ENCODE measurements at regions not wholly inside any gene's neighbourhood (a gene's known extent, or its start where the extent isn't known, plus 50 kb on each side); places are given as distances from the start of the nearest gene placed in this dataset.

- DNase-seq (no peak), ATAC-seq (no peak)
- no peak for TF ChIP-seq POLR2A (IDR thresholded peaks at IDR 0.05)
- TF ChIP-seq, protein P1, sequence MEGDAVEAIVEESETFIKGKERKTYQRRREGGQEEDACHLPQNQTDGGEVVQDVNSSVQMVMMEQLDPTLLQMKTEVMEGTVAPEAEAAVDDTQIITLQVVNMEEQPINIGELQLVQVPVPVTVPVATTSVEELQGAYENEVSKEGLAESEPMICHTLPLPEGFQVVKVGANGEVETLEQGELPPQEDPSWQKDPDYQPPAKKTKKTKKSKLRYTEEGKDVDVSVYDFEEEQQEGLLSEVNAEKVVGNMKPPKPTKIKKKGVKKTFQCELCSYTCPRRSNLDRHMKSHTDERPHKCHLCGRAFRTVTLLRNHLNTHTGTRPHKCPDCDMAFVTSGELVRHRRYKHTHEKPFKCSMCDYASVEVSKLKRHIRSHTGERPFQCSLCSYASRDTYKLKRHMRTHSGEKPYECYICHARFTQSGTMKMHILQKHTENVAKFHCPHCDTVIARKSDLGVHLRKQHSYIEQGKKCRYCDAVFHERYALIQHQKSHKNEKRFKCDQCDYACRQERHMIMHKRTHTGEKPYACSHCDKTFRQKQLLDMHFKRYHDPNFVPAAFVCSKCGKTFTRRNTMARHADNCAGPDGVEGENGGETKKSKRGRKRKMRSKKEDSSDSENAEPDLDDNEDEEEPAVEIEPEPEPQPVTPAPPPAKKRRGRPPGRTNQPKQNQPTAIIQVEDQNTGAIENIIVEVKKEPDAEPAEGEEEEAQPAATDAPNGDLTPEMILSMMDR (IDR thresholded peaks at IDR 0.05): no peak
- no peak overlapping the region for H3K4me3 ChIP-seq
- no peaks in the 10 kb centered on the region for H3K27me3 ChIP-seq
- no peaks in the 10 kb centered on the region for H3K36me3 ChIP-seq
- peaks cover 0 to 22% (median 0%) of the 10 kb centered on the region in 12 donors for H3K9me3 ChIP-seq
- H3K4me1 ChIP-seq: no peaks in the 10 kb centered on the region
- 54 to 77% (median 64%) methylated on average over 1 of the region's 1 CpG for WGBS, 4 donors
- H3K27ac ChIP-seq: no peak overlapping the region
- intact Hi-C loops (cut with DNase I): no loop called here
These were observed 829.3 kb downstream of the SH3BGRL start for GRCh38 chrX:82031250-82031649.

DNA sequence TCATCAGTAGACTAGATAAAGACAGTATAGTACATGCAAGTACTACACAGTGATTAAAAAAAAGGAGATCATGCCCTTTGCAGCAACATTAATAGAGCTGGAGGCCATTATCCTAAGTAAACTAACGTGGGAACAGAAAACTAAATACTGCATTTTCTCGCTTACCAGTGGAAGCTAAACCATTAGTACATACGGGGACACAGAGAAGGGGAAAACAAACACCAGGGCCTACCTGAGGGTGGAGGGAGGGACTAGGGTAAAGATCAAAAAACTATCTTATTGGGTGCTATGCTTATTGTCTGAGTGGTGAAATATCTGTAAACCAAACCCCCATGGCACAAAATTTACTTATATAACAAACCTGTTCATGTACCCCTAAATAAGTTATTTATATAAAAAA lies 836.9 kb downstream of the SH3BGRL start:
- Histone ChIP-seq H3K27me3 (no peaks in the 10 kb centered on the region), H3K4me3 (no peak overlapping the region), H3K27ac (no peak overlapping the region), H3K9me3 (peaks cover 0 to 12% (median 0%) of the 10 kb centered on the region in 12 donors), H3K36me3 (no peaks in the 10 kb centered on the region), H3K4me1 (no peaks in the 10 kb centered on the region)
- ATAC-seq (no peak), DNase-seq (no peak)
- intact Hi-C loops (cut with DNase I): no loop called here
- TF ChIP-seq, protein P1 (IDR thresholded peaks at IDR 0.05): no peak
- no peak for TF ChIP-seq POLR2A (IDR thresholded peaks at IDR 0.05)
- WGBS, 4 donors: 56 to 76% (median 70%) methylated on average over 3 of the region's 3 CpGs

DNA sequence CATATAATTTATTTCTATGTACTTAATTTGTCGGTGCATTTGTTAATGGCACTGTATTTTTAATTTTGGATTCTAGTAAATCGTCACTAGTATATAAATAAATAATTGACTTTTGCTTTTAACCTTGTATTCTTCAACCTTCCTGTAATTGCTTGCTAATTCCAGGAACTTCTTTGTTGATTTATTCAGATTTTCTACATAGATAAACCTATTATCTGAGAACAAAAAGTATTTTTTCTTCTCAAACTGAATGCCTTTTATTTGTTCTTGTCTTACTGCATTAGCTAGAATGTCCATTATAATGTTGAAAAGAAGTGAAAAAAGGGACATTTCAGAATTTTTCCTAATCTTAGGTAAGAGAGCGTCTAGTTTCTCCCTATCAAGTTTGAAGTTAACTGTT lies 839.1 kb downstream of the SH3BGRL start:
- DNase-seq (no peak), ATAC-seq (no peak)
- Histone ChIP-seq H3K36me3 (no peaks in the 10 kb centered on the region), H3K4me1 (no peaks in the 10 kb centered on the region), H3K27me3 (no peaks in the 10 kb centered on the region), H3K9me3 (peaks cover 0 to 12% (median 0%) of the 10 kb centered on the region in 12 donors), H3K27ac (no peak overlapping the region), H3K4me3 (no peak overlapping the region)
- TF ChIP-seq, protein P1 (IDR thresholded peaks at IDR 0.05): no peak
- TF ChIP-seq POLR2A (IDR thresholded peaks at IDR 0.05): no peak
- WGBS, 4 donors: 65 to 77% (median 74%) methylated on average over 3 of the region's 3 CpGs
- intact Hi-C loops (cut with DNase I): no loop called here

GRCh38 chrX:82058728-82059127 lies 856.8 kb downstream of the SH3BGRL start:
- DNase-seq: no peak
- H3K36me3 ChIP-seq: no peaks in the 10 kb centered on the region
- WGBS, 4 donors: 69 to 88% (median 75%) methylated on average over 4 of the region's 4 CpGs
- no peaks in the 10 kb centered on the region for H3K4me1 ChIP-seq
- intact Hi-C loops (cut with DNase I): no loop called here
- no peak overlapping the region for H3K27ac ChIP-seq
- no peaks in the 10 kb centered on the region for H3K27me3 ChIP-seq
- ATAC-seq: no peak
- no peaks in the 10 kb centered on the region for H3K9me3 ChIP-seq
- TF ChIP-seq, protein P1 (IDR thresholded peaks at IDR 0.05): no peak
- no peak for TF ChIP-seq POLR2A (IDR thresholded peaks at IDR 0.05)
- H3K4me3 ChIP-seq: no peak overlapping the region
